ENCODE measurements at regions not wholly inside any gene's neighbourhood (a gene's known extent, or its start where the extent isn't known, plus 50 kb on each side); places are given as distances from the start of the nearest gene placed in this dataset.

DNA sequence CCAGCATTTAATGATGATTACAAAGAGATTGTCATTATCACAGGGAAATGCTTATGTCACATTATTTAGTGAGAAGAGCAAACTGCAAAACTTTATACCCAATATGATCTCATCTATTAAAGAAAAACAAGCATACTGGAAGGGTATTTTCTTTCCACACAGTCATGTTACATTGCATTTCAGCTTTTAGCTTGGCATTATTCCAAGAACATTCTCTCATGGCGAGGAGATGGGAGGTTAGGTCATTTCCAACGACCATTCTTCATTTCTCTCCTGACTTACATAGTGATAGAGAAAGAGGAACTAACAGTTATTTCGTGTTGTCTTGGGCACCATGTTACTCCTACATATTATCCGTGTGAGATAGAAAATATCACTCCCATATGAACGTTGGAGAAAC is 309.4 kb upstream of the XYLT1 start:
- DNase-seq = no peak
- H3K9me3 Mint-ChIP-seq (ENCODE audit: unreplicated experiment) = peaks cover 4% of the 10 kb centered on the region
- H3K27me3 Mint-ChIP-seq (ENCODE audit: unreplicated experiment) = no peaks in the 10 kb centered on the region
- no peak overlapping the region for H3K4me3 Mint-ChIP-seq (ENCODE audit: unreplicated experiment)
- H3K27ac Mint-ChIP-seq (ENCODE audit: unreplicated experiment) = no peak overlapping the region
- TF ChIP-seq, protein P1, sequence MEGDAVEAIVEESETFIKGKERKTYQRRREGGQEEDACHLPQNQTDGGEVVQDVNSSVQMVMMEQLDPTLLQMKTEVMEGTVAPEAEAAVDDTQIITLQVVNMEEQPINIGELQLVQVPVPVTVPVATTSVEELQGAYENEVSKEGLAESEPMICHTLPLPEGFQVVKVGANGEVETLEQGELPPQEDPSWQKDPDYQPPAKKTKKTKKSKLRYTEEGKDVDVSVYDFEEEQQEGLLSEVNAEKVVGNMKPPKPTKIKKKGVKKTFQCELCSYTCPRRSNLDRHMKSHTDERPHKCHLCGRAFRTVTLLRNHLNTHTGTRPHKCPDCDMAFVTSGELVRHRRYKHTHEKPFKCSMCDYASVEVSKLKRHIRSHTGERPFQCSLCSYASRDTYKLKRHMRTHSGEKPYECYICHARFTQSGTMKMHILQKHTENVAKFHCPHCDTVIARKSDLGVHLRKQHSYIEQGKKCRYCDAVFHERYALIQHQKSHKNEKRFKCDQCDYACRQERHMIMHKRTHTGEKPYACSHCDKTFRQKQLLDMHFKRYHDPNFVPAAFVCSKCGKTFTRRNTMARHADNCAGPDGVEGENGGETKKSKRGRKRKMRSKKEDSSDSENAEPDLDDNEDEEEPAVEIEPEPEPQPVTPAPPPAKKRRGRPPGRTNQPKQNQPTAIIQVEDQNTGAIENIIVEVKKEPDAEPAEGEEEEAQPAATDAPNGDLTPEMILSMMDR (IDR thresholded peaks at IDR 0.05; ENCODE audit: partially characterized antibody, unreplicated experiment) = no peak
- no peaks in the 10 kb centered on the region for H3K36me3 Mint-ChIP-seq (ENCODE audit: unreplicated experiment)
- no peaks in the 10 kb centered on the region for H3K4me1 Mint-ChIP-seq (ENCODE audit: low read depth, unreplicated experiment)

GRCh38 chr16:17777408-17777863 is 306.7 kb upstream of the XYLT1 start:
- H3K4me1 Mint-ChIP-seq (ENCODE audit: low read depth, unreplicated experiment) = no peaks in the 10 kb centered on the region
- no peak for DNase-seq
- no peak overlapping the region for H3K27ac Mint-ChIP-seq (ENCODE audit: unreplicated experiment)
- no peaks in the 10 kb centered on the region for H3K27me3 Mint-ChIP-seq (ENCODE audit: unreplicated experiment)
- no peaks in the 10 kb centered on the region for H3K36me3 Mint-ChIP-seq (ENCODE audit: unreplicated experiment)
- H3K9me3 Mint-ChIP-seq (ENCODE audit: unreplicated experiment) = peaks cover 1% of the 10 kb centered on the region
- H3K4me3 Mint-ChIP-seq (ENCODE audit: unreplicated experiment) = no peak overlapping the region
- TF ChIP-seq, protein P1 (IDR thresholded peaks at IDR 0.05; ENCODE audit: partially characterized antibody, unreplicated experiment) = no peak

DNA sequence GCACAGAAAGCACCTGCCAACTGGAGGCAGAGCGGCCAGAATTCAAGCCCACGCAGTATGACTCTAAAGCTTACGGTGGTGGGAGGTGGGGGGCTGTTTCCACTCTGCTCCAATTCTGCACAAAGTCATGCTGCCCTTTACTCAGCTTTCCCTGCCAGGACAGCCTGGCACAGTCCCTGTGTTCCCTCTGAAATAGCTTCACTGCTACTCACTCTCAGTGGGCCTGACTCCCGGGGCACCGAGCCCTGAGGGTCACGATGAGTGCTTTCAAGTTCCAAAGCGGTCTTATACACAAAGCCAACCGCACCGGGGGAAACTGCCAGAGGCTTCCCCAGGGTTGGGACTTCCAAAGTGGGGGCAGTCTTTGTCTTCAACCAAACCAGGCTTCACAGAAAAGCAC is 306.1 kb upstream of the XYLT1 start:
- no peaks in the 10 kb centered on the region for H3K4me1 Mint-ChIP-seq (ENCODE audit: low read depth, unreplicated experiment)
- no peaks in the 10 kb centered on the region for H3K36me3 Mint-ChIP-seq (ENCODE audit: unreplicated experiment)
- no peaks in the 10 kb centered on the region for H3K27me3 Mint-ChIP-seq (ENCODE audit: unreplicated experiment)
- TF ChIP-seq, protein P1 (IDR thresholded peaks at IDR 0.05; ENCODE audit: partially characterized antibody, unreplicated experiment) = no peak
- no peak for DNase-seq
- peaks cover 1% of the 10 kb centered on the region for H3K9me3 Mint-ChIP-seq (ENCODE audit: unreplicated experiment)
- H3K27ac Mint-ChIP-seq (ENCODE audit: unreplicated experiment) = no peak overlapping the region
- H3K4me3 Mint-ChIP-seq (ENCODE audit: unreplicated experiment) = no peak overlapping the region

DNA sequence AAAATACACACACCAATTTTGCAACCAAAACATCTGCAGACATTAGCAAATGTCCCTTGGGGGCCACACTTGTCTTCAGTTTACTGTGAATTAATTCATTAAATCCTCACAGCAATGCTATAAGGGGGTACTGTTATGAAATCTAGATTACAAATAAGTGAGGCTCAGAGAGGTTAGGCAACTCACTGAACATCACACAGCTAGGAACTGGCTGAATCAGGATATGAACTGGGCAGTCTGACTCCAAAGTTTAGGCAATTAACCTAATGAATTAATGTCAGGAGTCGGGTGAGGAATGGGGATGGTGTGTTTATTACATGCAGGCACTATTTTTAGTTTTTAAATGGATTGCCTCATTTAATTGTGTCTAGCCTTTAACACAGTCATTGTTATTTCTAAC is 305.7 kb upstream of the XYLT1 start:
- Mint-ChIP-seq H3K9me3 (ENCODE audit: unreplicated experiment) (peaks cover 1% of the 10 kb centered on the region), H3K4me3 (ENCODE audit: unreplicated experiment) (no peak overlapping the region), H3K4me1 (ENCODE audit: low read depth, unreplicated experiment) (no peaks in the 10 kb centered on the region), H3K27ac (ENCODE audit: unreplicated experiment) (no peak overlapping the region), H3K27me3 (ENCODE audit: unreplicated experiment) (no peaks in the 10 kb centered on the region), H3K36me3 (ENCODE audit: unreplicated experiment) (no peaks in the 10 kb centered on the region)
- TF ChIP-seq, protein P1 (IDR thresholded peaks at IDR 0.05; ENCODE audit: partially characterized antibody, unreplicated experiment) = no peak
- no peak for DNase-seq

DNA sequence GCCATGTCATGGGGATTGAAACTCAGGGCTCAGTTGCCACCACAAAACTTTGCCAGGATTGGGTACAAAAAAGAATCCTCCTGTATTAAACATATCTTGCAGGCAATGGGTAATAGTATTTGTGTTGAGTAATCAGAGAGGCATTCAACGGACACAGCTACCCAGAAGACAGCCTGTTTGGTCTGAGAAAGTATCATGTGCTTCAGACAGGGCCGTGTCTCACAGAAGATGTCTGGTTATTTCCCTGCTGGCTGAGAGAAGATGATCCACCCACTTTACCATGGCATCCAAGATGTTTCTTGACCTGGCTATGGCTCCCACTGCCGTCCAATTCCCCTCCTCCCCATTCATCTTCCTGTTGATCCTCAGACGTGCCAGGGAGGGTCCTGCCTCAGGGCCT is 304.3 kb upstream of the XYLT1 start:
- peaks cover 1% of the 10 kb centered on the region for H3K9me3 Mint-ChIP-seq (ENCODE audit: unreplicated experiment)
- no peaks in the 10 kb centered on the region for H3K4me1 Mint-ChIP-seq (ENCODE audit: low read depth, unreplicated experiment)
- no peak overlapping the region for H3K4me3 Mint-ChIP-seq (ENCODE audit: unreplicated experiment)
- no peak for DNase-seq
- H3K27ac Mint-ChIP-seq (ENCODE audit: unreplicated experiment) = no peak overlapping the region
- peaks cover 10% of the 10 kb centered on the region for H3K36me3 Mint-ChIP-seq (ENCODE audit: unreplicated experiment)
- TF ChIP-seq, protein P1 (IDR thresholded peaks at IDR 0.05; ENCODE audit: partially characterized antibody, unreplicated experiment) = no peak
- no peaks in the 10 kb centered on the region for H3K27me3 Mint-ChIP-seq (ENCODE audit: unreplicated experiment)

Data from glutamatergic neuron (in vitro differentiated cells).